B cell (primary cell): ENCODE measurements at regions not wholly inside any gene's neighbourhood (a gene's known extent, or its start where the extent isn't known, plus 50 kb on each side); places are given as distances from the start of the nearest gene placed in this dataset.

ENCODE experiments used
- ATAC-seq: fragments of 200-7000 bp; cut with Tn5 transposase; one replicate; pipeline ENCODE4 v1.10.0; 2021; ENCODE audit warnings: low read depth, mild to moderate bottlenecking, moderate number of reproducible peaks, moderate library complexity
- CTCF ChIA-PET: fragments of 350-600 bp; sonication (Branson Sonifier 250); formaldehyde crosslinking; loops from one replicate; lab custom pipeline; 2021; ENCODE audit warnings: antibody characterized with exemption, inconsistent platforms; lab: Charles Lee
- POLR2A ChIA-PET: fragments of 350-600 bp; sonication (Branson Sonifier 250); formaldehyde crosslinking; loops from one replicate; lab custom pipeline; 2021; ENCODE audit warnings: antibody characterized with exemption; lab: Charles Lee
- DNase-seq: peaks from one replicate; pipeline ENCODE4 v3.0.0; 2013
- H2AFZ ChIP-seq: 2 replicates; pipeline ENCODE4 v1.6.1; 2012; ENCODE audit warnings: mild to moderate bottlenecking, low read depth, low read length; ENCODE audit not compliant: insufficient read depth, poor library complexity, severe bottlenecking
- H3K27ac ChIP-seq, 2 donors: 1 replicate in 1 of 2; 2 replicates in 1 of 2; pipeline ENCODE4 v1.5.1; 2012 to 2013; ENCODE audit warnings: low read length in 2 of 2, mild to moderate bottlenecking in 2 of 2, moderate library complexity in 1 of 2
- H3K27me3 ChIP-seq, 4 experiments: fragments of 200-600 bp in 1 of 4; sonication (generic) in 1 of 4; replicated peaks in 1 of 4; 1 replicate in 2 of 4; 2 replicates in 2 of 4; pipeline versions ENCODE4 v1.6.1 to v1.7.0; 2013 to 2016; ENCODE audit warnings: low read length in 3 of 4, mild to moderate bottlenecking in 2 of 4, mixed read lengths in 1 of 4, moderate library complexity in 1 of 4; ENCODE audit not compliant: insufficient read depth in 4 of 4, control insufficient read depth in 3 of 4; ENCODE audit errors: control extremely low read depth in 1 of 4
- H3K36me3 ChIP-seq, 2 experiments: replicated peaks in 1 of 2; 1 replicate in 1 of 2; 2 replicates in 1 of 2; pipeline versions ENCODE4 v1.6.1 to v1.7.1; 2013; ENCODE audit warnings: low read length in 1 of 2; ENCODE audit not compliant: insufficient read depth in 2 of 2, control insufficient read depth in 1 of 2; ENCODE audit errors: control extremely low read depth in 1 of 2, extremely low read depth in 1 of 2
- H3K4me1 ChIP-seq, 2 donors: fragments of 200-600 bp in 1 of 2; sonication (generic) in 1 of 2; 1 replicate in 1 of 2; 2 replicates in 1 of 2; pipeline versions ENCODE4 v1.5.1 to v1.6.1; 2013 to 2017; ENCODE audit warnings: low read length in 2 of 2; ENCODE audit not compliant: control insufficient read depth in 2 of 2, insufficient read depth in 2 of 2
- H3K4me2 ChIP-seq: replicated peaks from 2 replicates; pipeline ENCODE3; 2012; ENCODE audit warnings: mild to moderate bottlenecking, low read depth, low read length; ENCODE audit not compliant: poor library complexity, severe bottlenecking
- H3K4me3 ChIP-seq, 5 experiments: fragments of 200-600 bp in 1 of 5; sonication (generic) in 1 of 5; 1 replicate in 3 of 5; 2 replicates in 2 of 5; pipeline versions ENCODE4 v1.5.1 to v1.7.0; 2011 to 2016; ENCODE audit warnings: low read length in 4 of 5, mild to moderate bottlenecking in 4 of 5, low read depth in 2 of 5, control low read depth in 1 of 5, moderate library complexity in 1 of 5; ENCODE audit not compliant: insufficient read depth in 1 of 5; ENCODE audit errors: control extremely low read depth in 1 of 5, extremely low read depth in 1 of 5
- H3K79me2 ChIP-seq: fragments of 200-600 bp; sonication (generic); one replicate; pipeline ENCODE4 v1.6.0; 2016; ENCODE audit warnings: low read length; ENCODE audit not compliant: control insufficient read depth, insufficient read depth
- H3K9ac ChIP-seq: fragments of 200-600 bp; sonication (generic); 2 replicates; pipeline ENCODE4 v1.6.1; 2017; ENCODE audit warnings: mild to moderate bottlenecking, low read length, moderate library complexity
- H3K9me3 ChIP-seq, 3 donors: one replicate each; pipeline versions ENCODE4 v1.6.1 to v1.7.1; 2013; ENCODE audit warnings: low read length in 2 of 3; ENCODE audit not compliant: control insufficient read depth in 2 of 3, insufficient read depth in 1 of 3; ENCODE audit errors: control extremely low read depth in 1 of 3
- H4K20me1 ChIP-seq: 2 replicates; pipeline ENCODE4 v1.6.0; 2012; ENCODE audit warnings: mild to moderate bottlenecking, low read length; ENCODE audit not compliant: insufficient read depth, control insufficient read depth, poor library complexity, severe bottlenecking
- H3K27ac Mint-ChIP-seq: one replicate; pipeline ENCODE4 v1.8.0; 2021; ENCODE audit warnings: mixed read lengths
- H3K27me3 Mint-ChIP-seq: one replicate; pipeline ENCODE4 v1.8.0; 2021; ENCODE audit warnings: mixed read lengths
- H3K4me1 Mint-ChIP-seq: one replicate; pipeline ENCODE4 v1.8.0; 2021; ENCODE audit warnings: mixed read lengths
- H3K4me3 Mint-ChIP-seq: one replicate; pipeline ENCODE4 v1.8.0; 2021; ENCODE audit warnings: mixed read lengths
- H3K9me3 Mint-ChIP-seq: one replicate; pipeline ENCODE4 v1.8.0; 2022; ENCODE audit warnings: mixed read lengths; ENCODE audit not compliant: insufficient read depth
- CTCF ChIP-seq: fragments of 200-600 bp; IDR thresholded peaks from one replicate; pipeline ENCODE4 v1.8.0; 2022; ENCODE audit warnings: antibody characterized with exemption, mild to moderate bottlenecking
- EZH2 ChIP-seq: IDR thresholded peaks from 2 replicates; pipeline ENCODE4 v1.6.1; 2012; ENCODE audit warnings: borderline replicate concordance, low read depth, mild to moderate bottlenecking, moderate library complexity, low read length; ENCODE audit not compliant: insufficient read depth, poor library complexity, severe bottlenecking
- WGBS: methylation state at CpG from one replicate; pipeline ENCODE4 v1.1.5; 2013; ENCODE audit warnings: missing lambda C conversion rate; ENCODE audit not compliant: insufficient coverage; 5-methylcytosine and 5-hydroxymethylcytosine counted together
- intact Hi-C: fragments of 100-400 bp; cut with micrococcal nuclease; formaldehyde crosslinking; loops from one replicate; pipeline ENCODE4 v1.10.0; 2022

GRCh38 chr18:39620551-39621168 lies 2055.1 kb upstream of the CELF4 start:
- POLR2A ChIA-PET: no interaction called here
- Mint-ChIP-seq H3K4me3 (no peak overlapping the region), H3K9me3 (peaks cover 3% of the 10 kb centered on the region), H3K4me1 (no peaks in the 10 kb centered on the region), H3K27ac (no peak overlapping the region), H3K27me3 (no peaks in the 10 kb centered on the region)
- H3K9me3 ChIP-seq: peaks cover 0 to 21% (median 0%) of the 10 kb centered on the region in 3 donors
- H3K27me3 ChIP-seq: no peaks in the 10 kb centered on the region
- no peak overlapping the region for H3K9ac ChIP-seq
- H3K79me2 ChIP-seq: no peaks in the 10 kb centered on the region
- H3K4me1 ChIP-seq: no peaks in the 10 kb centered on the region
- H3K36me3 ChIP-seq: no peaks in the 10 kb centered on the region
- ATAC-seq (no peak), DNase-seq (no peak)
- H4K20me1 ChIP-seq: no peaks in the 10 kb centered on the region
- H3K27ac ChIP-seq: no peak overlapping the region
- TF ChIP-seq CTCF (no peak), EZH2 (no peak)
- CTCF ChIA-PET: no interaction called here
- no peak overlapping the region for H2AFZ ChIP-seq
- no peak overlapping the region for H3K4me3 ChIP-seq
- intact Hi-C loops: no loop called here
- no CpG with 5 or more reads among the region's 2 CpGs for WGBS
- no peak overlapping the region for H3K4me2 ChIP-seq

- DNase-seq: no peak
- WGBS: 96% methylated on average over 32 of the region's 33 CpGs
- Mint-ChIP-seq H3K27ac (no peak overlapping the region), H3K4me3 (no peak overlapping the region), H3K27me3 (no peaks in the 10 kb centered on the region), H3K9me3 (peaks cover 3% of the 10 kb centered on the region), H3K4me1 (no peaks in the 10 kb centered on the region)
- no peaks in the 10 kb centered on the region for H3K4me1 ChIP-seq
- POLR2A ChIA-PET: no interaction called here
- no peak for ATAC-seq
- H3K27me3 ChIP-seq: no peaks in the 10 kb centered on the region
- H3K36me3 ChIP-seq: no peaks in the 10 kb centered on the region
- no peak overlapping the region for H3K27ac ChIP-seq
- no peaks in the 10 kb centered on the region for H3K79me2 ChIP-seq
- no peak for TF ChIP-seq CTCF
- TF ChIP-seq EZH2: no peak
- intact Hi-C loops: no loop called here
- no peak overlapping the region for H3K9ac ChIP-seq
- CTCF ChIA-PET: no interaction called here
- H3K9me3 ChIP-seq: peaks cover 0 to 21% (median 0%) of the 10 kb centered on the region in 3 donors
- H2AFZ ChIP-seq: no peak overlapping the region
- H3K4me3 ChIP-seq: no peak overlapping the region
- no peaks in the 10 kb centered on the region for H4K20me1 ChIP-seq
- no peak overlapping the region for H3K4me2 ChIP-seq
Observed at GRCh38 chr18:39618265-39619003, 2052.8 kb upstream of the CELF4 start.
